Astrocyte (in vitro differentiated cells and primary cell): ENCODE measurements at regions not wholly inside any gene's neighbourhood (a gene's known extent, or its start where the extent isn't known, plus 50 kb on each side); places are given as distances from the start of the nearest gene placed in this dataset.

Experiments
- CTCF ChIP-seq: IDR thresholded peaks from 2 replicates; pipeline ENCODE4 v1.5.1; 2011; ENCODE audit warnings: low read depth, mild to moderate bottlenecking, inconsistent platforms, low read length, moderate library complexity; ENCODE audit not compliant: insufficient read depth
- EZH2 ChIP-seq: IDR thresholded peaks from 2 replicates; pipeline ENCODE4 v1.6.1; 2012; ENCODE audit warnings: mild to moderate bottlenecking, low read length, inconsistent platforms; ENCODE audit not compliant: insufficient read depth

DNA sequence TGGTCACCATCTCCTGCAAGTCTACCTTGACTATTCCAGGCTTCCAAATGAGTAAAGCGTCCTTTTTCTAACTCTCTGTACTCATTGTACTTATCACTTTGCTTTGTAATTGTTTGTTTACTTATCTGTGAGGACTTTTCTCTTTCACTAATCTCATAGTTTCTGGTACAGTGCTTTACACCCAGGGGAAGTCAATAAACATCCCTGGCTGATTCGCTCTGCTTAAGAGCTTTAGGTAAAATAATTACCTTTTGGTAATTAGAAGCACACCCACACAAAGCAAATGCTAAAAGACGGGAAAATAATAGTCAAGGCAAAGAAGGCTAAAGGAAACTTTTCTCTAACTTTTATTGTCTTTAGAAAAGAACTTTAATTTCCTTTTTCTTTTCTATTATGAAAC, 466.9 kb upstream of the ROBO1 start:
- TF ChIP-seq EZH2 (no peak), CTCF (no peak)
